ENCODE measurements at regions not wholly inside any gene's neighbourhood (a gene's known extent, or its start where the extent isn't known, plus 50 kb on each side); places are given as distances from the start of the nearest gene placed in this dataset.

- Mint-ChIP-seq H3K4me3 (no peak overlapping the region), H3K27ac (no peak overlapping the region), H3K27me3 (no peaks in the 10 kb centered on the region), H3K36me3 (peaks cover 2% of the 10 kb centered on the region), H3K9me3 (peaks cover 6% of the 10 kb centered on the region), H3K4me1 (no peaks in the 10 kb centered on the region)
- ATAC-seq (ENCODE audit: low read depth) (no peak), DNase-seq (ENCODE audit: low spot score in 2 of 2) (no peak)
Measured at GRCh38 chr15:75143738-75144334, 57.8 kb upstream of the C15orf39 start.

GRCh38 chr15:75145027-75145841, 56.4 kb upstream of the C15orf39 start:
- peaks cover 6% of the 10 kb centered on the region for H3K9me3 Mint-ChIP-seq
- no peak for DNase-seq (ENCODE audit: low spot score in 2 of 2)

GRCh38 chr15:75148280-75148679, 53.4 kb upstream of the C15orf39 start:
- H3K27me3 Mint-ChIP-seq: no peaks in the 10 kb centered on the region
- H3K4me3 Mint-ChIP-seq: no peak overlapping the region

More at GRCh38 chr15:75145027-75145841, 56.4 kb upstream of the C15orf39 start:
- no peak for ATAC-seq (ENCODE audit: low read depth)
- H3K4me3 Mint-ChIP-seq: no peak overlapping the region
- H3K4me1 Mint-ChIP-seq: no peaks in the 10 kb centered on the region
- H3K36me3 Mint-ChIP-seq: peaks cover 2% of the 10 kb centered on the region
- H3K27me3 Mint-ChIP-seq: no peaks in the 10 kb centered on the region
- no peak overlapping the region for H3K27ac Mint-ChIP-seq

GRCh38 chr15:75149867-75150709, 51.6 kb upstream of the C15orf39 start:
- no peak for DNase-seq (ENCODE audit: low spot score in 2 of 2)
- Mint-ChIP-seq H3K4me1 (peaks cover 7% of the 10 kb centered on the region), H3K36me3 (peaks cover 1% of the 10 kb centered on the region), H3K4me3 (no peak overlapping the region), H3K27me3 (no peaks in the 10 kb centered on the region), H3K9me3 (no peaks in the 10 kb centered on the region), H3K27ac (no peak overlapping the region)
- ATAC-seq (ENCODE audit: low read depth): no peak

More at GRCh38 chr15:75148280-75148679, 53.4 kb upstream of the C15orf39 start:
- H3K9me3 Mint-ChIP-seq: no peaks in the 10 kb centered on the region
- ATAC-seq (ENCODE audit: low read depth) (no peak), DNase-seq (ENCODE audit: low spot score in 2 of 2) (no peak)
- H3K36me3 Mint-ChIP-seq: peaks cover 1% of the 10 kb centered on the region
- H3K27ac Mint-ChIP-seq: no peak overlapping the region
- no peaks in the 10 kb centered on the region for H3K4me1 Mint-ChIP-seq

- Mint-ChIP-seq H3K27ac (no peak overlapping the region), H3K36me3 (peaks cover 1% of the 10 kb centered on the region), H3K4me3 (no peak overlapping the region)
Measured at GRCh38 chr15:75151214-75152128, 50.2 kb upstream of the C15orf39 start.

More at GRCh38 chr15:75151214-75152128, 50.2 kb upstream of the C15orf39 start:
- Mint-ChIP-seq H3K4me1 (peaks cover 7% of the 10 kb centered on the region), H3K9me3 (no peaks in the 10 kb centered on the region), H3K27me3 (no peaks in the 10 kb centered on the region)
- DNase-seq (ENCODE audit: low spot score in 2 of 2) (no peak), ATAC-seq (ENCODE audit: low read depth) (no peak)

Data from memory B cell (primary cell).